NOMO-1 (cell line): ENCODE measurements at regions not wholly inside any gene's neighbourhood (a gene's known extent, or its start where the extent isn't known, plus 50 kb on each side); places are given as distances from the start of the nearest gene placed in this dataset.
"Not testable (repeated sequence)": the region's sequence is repeated elsewhere in the genome, so short reads cannot be mapped to it uniquely, and the experiment has no call there.

Experiments
- DNase-seq, 2 experiments: peaks; one replicate each; lab custom pipeline; 2025; ENCODE audit not compliant: unreplicated experiment in 2 of 2; lab: John Stamatoyannopoulos, UW

GRCh38 chr12:131659484-131659883, 51.4 kb upstream of the SFSWAP start:
- DNase-seq = not testable (repeated sequence)

DNA sequence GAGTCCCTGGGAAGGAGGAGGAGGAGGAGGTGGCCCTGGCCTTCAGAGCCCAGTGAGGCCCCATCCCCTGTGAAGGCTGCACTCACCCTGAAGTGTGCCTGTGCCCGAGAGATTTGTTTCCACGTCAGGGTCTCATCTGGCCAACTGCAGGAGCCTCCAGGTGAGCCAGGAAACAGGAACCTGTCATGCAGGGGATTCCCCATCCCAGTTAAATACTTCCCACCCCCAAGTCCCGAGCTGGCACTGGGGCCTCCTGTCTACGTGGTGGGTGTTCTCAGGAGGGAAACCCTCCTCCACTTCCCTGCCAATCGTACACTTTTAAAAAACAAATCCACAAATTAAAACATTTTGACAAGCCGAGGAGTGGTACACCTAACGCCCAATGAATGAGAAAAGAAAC, 50.9 kb upstream of the SFSWAP start:
- not testable (repeated sequence) for DNase-seq

DNA sequence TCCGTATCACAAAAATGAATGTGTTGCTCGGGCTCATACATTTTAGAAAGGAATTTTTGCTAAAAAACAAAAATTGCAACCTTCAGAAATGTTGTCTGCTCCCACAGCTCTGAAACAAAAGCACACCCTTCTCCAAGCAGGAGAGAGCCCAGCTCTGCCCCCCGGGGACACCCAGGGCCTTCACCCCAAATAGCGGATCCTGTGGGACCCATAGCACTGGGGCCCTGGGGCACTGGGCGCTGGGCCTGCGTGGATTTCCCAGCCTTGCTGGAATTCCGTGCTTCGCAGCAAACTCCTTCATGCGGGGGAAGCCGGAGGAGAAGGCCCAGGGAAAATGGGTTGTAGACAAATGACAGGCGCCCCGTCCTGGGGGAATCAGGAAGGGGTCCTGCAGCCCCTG, 50.5 kb upstream of the SFSWAP start:
- DNase-seq = not testable (repeated sequence)
